Lung (tissue), 11 donors: ENCODE measurements at regions not wholly inside any gene's neighbourhood (a gene's known extent, or its start where the extent isn't known, plus 50 kb on each side); places are given as distances from the start of the nearest gene placed in this dataset.

ENCODE experiments used
- ATAC-seq: fragments of 200-7000 bp; cut with Tn5 transposase; one replicate; pipeline ENCODE4 v1.9.1; 2020; ENCODE audit warnings: moderate number of reproducible peaks; ENCODE audit not compliant: insufficient read depth, low FRiP score
- DNase-seq, 3 donors: peaks; one replicate each; pipeline ENCODE4 v3.0.0-alpha.2; 2013 to 2017
- H3K27ac ChIP-seq, 2 donors: one replicate each; pipeline ENCODE4 v1.5.1; 2013; ENCODE audit warnings: mild to moderate bottlenecking in 2 of 2, moderate library complexity in 2 of 2, control low read depth in 1 of 2, inconsistent platforms in 1 of 2, low read depth in 1 of 2, low read length in 1 of 2
- H3K27me3 ChIP-seq, 3 donors: one replicate each; pipeline ENCODE4 v1.5.1; 2013; ENCODE audit warnings: low read length in 2 of 3; ENCODE audit not compliant: control insufficient read depth in 3 of 3, insufficient read depth in 3 of 3
- H3K36me3 ChIP-seq, 4 donors: one replicate each; pipeline ENCODE4 v1.5.1; 2013; ENCODE audit warnings: low read length in 4 of 4, mild to moderate bottlenecking in 1 of 4, moderate library complexity in 1 of 4; ENCODE audit not compliant: control insufficient read depth in 4 of 4, insufficient read depth in 4 of 4
- H3K4me1 ChIP-seq, 5 donors: one replicate each; pipeline ENCODE4 v1.5.1; 2013; ENCODE audit warnings: low read length in 5 of 5, mild to moderate bottlenecking in 2 of 5, moderate library complexity in 1 of 5; ENCODE audit not compliant: control insufficient read depth in 5 of 5, insufficient read depth in 5 of 5
- H3K4me3 ChIP-seq: one replicate; pipeline ENCODE4 v1.5.1; 2013; ENCODE audit warnings: mild to moderate bottlenecking, control low read depth, moderate library complexity
- H3K9ac ChIP-seq, 2 donors: one replicate each; pipeline ENCODE4 v1.5.1; 2013; ENCODE audit warnings: low read length in 2 of 2, control low read depth in 1 of 2; ENCODE audit not compliant: insufficient read depth in 1 of 2
- H3K9me3 ChIP-seq, 4 donors: one replicate each; pipeline ENCODE4 v1.5.1; 2013; ENCODE audit warnings: low read length in 3 of 4, mild to moderate bottlenecking in 1 of 4, moderate library complexity in 1 of 4; ENCODE audit not compliant: control insufficient read depth in 4 of 4, insufficient read depth in 3 of 4
- CTCF ChIP-seq: IDR thresholded peaks from 2 replicates; pipeline ENCODE4 v1.5.1; 2012; ENCODE audit warnings: mild to moderate bottlenecking; ENCODE audit errors: control extremely low read depth, extremely low read depth
- WGBS, 2 donors: extraction: QIAGEN DNeasy Blood & Tissue Kit; methylation state at CpG; one replicate each; pipeline ENCODE4 v1.1.7; 2013; 5-methylcytosine and 5-hydroxymethylcytosine counted together
- donor health status: control.
- donor health status: control.
- donor health status: Bipolar disorder and iron deficiency.
- donor health status: healthy.
- donor health status: DM: yes; HTN: yes; CAD: no.

DNA sequence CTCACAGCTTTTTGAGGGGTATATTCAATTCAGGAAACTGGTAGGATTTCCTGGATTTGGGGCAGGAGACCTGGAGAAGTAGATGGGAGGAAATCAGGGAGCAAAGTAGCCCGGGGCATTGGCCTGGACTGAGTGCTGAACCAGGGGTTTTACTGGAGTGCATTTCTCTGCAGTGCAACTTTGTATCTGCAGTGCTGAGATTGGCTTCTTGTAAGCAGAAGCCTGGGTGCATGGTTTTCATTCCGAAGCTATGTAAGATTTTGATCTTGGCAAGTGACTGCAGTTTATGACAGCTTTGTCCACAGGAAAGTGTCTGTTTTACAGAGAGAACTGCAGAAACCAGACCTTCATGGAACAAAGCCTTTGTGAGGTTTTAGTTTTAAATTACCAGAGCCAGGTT, 158.3 kb downstream of the SPCS3 start:
- Histone ChIP-seq H3K9me3 (no peaks in the 10 kb centered on the region), H3K27ac (no peak overlapping the region), H3K27me3 (no peaks in the 10 kb centered on the region), H3K36me3 (no peaks in the 10 kb centered on the region), H3K9ac (no peak overlapping the region), H3K4me3 (no peak overlapping the region), H3K4me1 (peaks cover 0 to 7% (median 0%) of the 10 kb centered on the region in 5 donors)
- ATAC-seq, result no peak
- TF ChIP-seq CTCF, result no peak
- DNase-seq, result peak in 1 of 3 donors; percentile 7
- WGBS, 2 donors, result 20 to 28% methylated on average over 2 of the region's 2 CpGs

GRCh38 chr4:176479767-176480166, 160.0 kb downstream of the SPCS3 start:
- no peak for DNase-seq
- H3K36me3 ChIP-seq, result no peaks in the 10 kb centered on the region
- H3K27me3 ChIP-seq, result no peaks in the 10 kb centered on the region
- ATAC-seq, result no peak
- H3K4me3 ChIP-seq, result no peak overlapping the region
- no peak overlapping the region for H3K27ac ChIP-seq
- WGBS, 2 donors, result 76 to 93% methylated on average over 1 of the region's 1 CpG
- no peak for TF ChIP-seq CTCF
- H3K9ac ChIP-seq, result no peak overlapping the region
- no peaks in the 10 kb centered on the region for H3K9me3 ChIP-seq
- peaks cover 0 to 7% (median 0%) of the 10 kb centered on the region in 5 donors for H3K4me1 ChIP-seq

GRCh38 chr4:176482972-176483371, 163.2 kb downstream of the SPCS3 start:
- Histone ChIP-seq H3K27me3 (no peaks in the 10 kb centered on the region), H3K27ac (no peak overlapping the region), H3K4me3 (no peak overlapping the region), H3K4me1 (peaks cover 0 to 7% (median 0%) of the 10 kb centered on the region in 5 donors), H3K36me3 (no peaks in the 10 kb centered on the region), H3K9ac (no peak overlapping the region), H3K9me3 (no peaks in the 10 kb centered on the region)
- DNase-seq, result no peak
- ATAC-seq, result no peak
- TF ChIP-seq CTCF, result no peak
- 64 to 91% methylated on average over 3 of the region's 3 CpGs for WGBS, 2 donors

GRCh38 chr4:176484301-176484984, 164.7 kb downstream of the SPCS3 start:
- H3K4me1 ChIP-seq, result no peaks in the 10 kb centered on the region

More at GRCh38 chr4:176484301-176484984, 164.7 kb downstream of the SPCS3 start:
- Histone ChIP-seq H3K9me3 (no peaks in the 10 kb centered on the region), H3K27me3 (no peaks in the 10 kb centered on the region), H3K9ac (no peak overlapping the region), H3K27ac (no peak overlapping the region), H3K4me3 (no peak overlapping the region), H3K36me3 (no peaks in the 10 kb centered on the region)
- 78 to 86% methylated on average over 7 of the region's 7 CpGs for WGBS, 2 donors
- ATAC-seq, result no peak
- no peak for DNase-seq
- TF ChIP-seq CTCF, result no peak
